AG09319 (cell line): ENCODE measurements at regions not wholly inside any gene's neighbourhood (a gene's known extent, or its start where the extent isn't known, plus 50 kb on each side); places are given as distances from the start of the nearest gene placed in this dataset.

Source experiments
- DNase-seq: peaks from one replicate; pipeline ENCODE4 v3.0.0-alpha.2; 2010; ENCODE audit warnings: low read depth; ENCODE audit errors: extremely low read depth
- TF ChIP-seq, protein P1 (sequence below): IDR thresholded peaks from 2 replicates; pipeline ENCODE4 v1.5.1; 2011; ENCODE audit warnings: low read depth, mild to moderate bottlenecking, inconsistent platforms, low read length, moderate library complexity

DNA sequence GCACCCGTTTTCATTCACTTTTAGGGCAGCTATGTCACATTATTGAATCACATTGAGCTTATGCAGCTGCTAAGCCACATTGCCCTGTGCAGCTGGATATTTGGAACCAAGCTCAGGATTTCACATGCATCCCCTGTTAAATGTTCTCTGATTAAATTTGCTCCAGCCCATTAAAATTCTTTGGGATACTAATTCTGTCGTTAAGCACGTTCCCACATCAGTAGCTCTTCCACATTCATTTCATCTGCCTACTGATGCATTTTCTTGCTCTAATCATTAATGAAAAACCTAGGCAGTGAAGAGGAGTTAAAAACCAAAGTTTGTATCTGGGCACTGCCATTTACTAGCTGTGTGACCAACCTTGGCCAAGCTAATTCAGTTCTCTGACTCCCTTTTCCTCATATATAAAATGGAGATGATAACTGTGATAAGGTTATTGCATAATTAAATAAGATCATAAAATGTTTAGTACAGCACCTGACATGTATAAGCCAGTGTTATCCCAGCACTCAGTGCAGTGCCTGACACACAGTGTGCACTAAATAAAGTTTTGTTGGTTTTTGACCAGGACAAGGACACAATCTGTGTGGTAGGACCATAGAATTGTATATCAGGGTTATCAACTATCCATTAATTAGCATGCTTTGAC lies 222.2 kb upstream of the ATP11B start:
- TF ChIP-seq, protein P1, sequence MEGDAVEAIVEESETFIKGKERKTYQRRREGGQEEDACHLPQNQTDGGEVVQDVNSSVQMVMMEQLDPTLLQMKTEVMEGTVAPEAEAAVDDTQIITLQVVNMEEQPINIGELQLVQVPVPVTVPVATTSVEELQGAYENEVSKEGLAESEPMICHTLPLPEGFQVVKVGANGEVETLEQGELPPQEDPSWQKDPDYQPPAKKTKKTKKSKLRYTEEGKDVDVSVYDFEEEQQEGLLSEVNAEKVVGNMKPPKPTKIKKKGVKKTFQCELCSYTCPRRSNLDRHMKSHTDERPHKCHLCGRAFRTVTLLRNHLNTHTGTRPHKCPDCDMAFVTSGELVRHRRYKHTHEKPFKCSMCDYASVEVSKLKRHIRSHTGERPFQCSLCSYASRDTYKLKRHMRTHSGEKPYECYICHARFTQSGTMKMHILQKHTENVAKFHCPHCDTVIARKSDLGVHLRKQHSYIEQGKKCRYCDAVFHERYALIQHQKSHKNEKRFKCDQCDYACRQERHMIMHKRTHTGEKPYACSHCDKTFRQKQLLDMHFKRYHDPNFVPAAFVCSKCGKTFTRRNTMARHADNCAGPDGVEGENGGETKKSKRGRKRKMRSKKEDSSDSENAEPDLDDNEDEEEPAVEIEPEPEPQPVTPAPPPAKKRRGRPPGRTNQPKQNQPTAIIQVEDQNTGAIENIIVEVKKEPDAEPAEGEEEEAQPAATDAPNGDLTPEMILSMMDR = no peak
- DNase-seq = no peak

DNA sequence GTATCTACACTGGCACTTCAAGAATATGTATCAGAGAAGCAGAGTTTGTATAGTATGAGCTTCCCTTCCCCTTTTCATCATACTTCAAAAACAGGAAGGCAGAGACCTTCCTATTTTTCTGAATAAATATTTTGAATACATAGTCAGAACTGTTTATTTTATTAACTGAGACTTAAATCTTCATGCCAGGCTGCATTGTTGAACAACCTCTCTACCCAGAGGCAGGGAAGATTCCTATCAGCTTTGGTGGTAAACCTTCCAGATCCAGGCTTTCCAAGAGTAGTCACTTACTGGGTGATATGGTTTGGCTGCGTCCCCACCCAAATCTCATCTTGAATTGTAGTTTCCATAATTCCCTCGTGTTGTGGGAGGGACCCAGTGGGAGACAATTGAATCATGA lies 217.4 kb upstream of the ATP11B start:
- TF ChIP-seq, protein P1 = no peak
- no peak for DNase-seq

DNA sequence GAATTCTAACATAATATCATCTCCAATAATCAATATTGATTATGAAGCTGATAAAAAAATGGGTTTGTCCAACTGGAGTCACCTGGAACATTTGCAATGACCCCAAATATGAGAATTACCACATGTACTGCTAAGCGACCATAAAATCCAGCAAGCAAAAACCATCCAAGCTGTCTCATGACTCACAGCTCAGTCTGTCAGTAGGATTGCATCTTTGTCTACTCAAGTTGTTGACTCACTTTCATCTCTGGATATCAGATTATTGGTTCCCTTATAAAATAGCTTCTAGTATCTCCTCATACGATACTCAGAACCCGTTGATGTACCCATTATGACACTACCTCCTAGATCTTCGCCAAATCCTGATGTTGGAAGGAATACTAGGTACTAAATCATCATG lies 209.8 kb upstream of the ATP11B start:
- TF ChIP-seq, protein P1 = no peak
- DNase-seq = no peak

DNA sequence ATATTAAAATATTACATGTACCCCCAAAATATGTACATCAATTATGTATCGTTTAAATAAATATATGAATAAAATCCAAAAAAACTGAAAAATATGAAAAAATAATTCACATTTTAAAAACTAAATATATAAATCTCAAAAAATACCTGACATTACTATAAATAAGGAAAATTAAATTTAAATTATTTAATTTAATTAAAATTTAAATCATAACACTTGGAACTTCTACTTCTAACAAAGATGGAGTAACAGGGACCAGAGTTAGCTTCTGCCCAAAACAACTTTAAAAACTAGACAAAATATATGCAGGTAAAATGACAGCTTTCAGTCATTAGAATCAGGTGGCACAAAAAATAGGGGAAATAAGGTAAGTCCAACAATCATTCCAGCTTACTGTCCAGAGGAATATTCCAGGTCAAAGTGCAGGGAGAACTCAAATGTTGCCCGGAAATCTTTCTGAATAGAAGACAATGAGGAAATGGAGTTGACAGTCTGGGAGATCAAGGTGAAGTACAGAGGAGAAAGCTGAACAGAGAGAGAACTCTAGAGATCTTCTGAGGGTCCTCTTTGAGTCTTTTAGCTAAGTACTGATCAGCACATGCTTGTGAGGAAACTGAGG lies 207.7 kb upstream of the ATP11B start:
- TF ChIP-seq, protein P1 = no peak
- no peak for DNase-seq

DNA sequence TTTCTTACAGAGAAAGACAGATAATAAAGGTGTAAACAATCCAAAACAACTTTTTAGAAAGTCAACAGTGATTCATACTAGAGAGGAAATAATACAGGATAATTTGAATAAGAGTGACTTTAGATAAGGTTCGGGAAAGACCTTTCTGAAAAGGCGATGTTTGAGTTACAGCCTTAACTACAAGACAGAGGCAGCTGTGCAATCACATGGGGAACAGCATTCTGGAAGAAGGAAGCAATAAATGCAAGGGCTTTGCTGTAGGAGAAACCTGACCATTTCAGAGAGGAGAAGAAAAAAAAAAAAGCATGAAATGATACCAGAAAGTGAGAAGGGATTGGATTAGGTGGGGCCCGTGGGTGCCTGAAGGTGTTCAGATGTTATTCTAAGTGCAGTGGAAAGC lies 200.6 kb upstream of the ATP11B start:
- TF ChIP-seq, protein P1 = no peak
- no peak for DNase-seq

DNA sequence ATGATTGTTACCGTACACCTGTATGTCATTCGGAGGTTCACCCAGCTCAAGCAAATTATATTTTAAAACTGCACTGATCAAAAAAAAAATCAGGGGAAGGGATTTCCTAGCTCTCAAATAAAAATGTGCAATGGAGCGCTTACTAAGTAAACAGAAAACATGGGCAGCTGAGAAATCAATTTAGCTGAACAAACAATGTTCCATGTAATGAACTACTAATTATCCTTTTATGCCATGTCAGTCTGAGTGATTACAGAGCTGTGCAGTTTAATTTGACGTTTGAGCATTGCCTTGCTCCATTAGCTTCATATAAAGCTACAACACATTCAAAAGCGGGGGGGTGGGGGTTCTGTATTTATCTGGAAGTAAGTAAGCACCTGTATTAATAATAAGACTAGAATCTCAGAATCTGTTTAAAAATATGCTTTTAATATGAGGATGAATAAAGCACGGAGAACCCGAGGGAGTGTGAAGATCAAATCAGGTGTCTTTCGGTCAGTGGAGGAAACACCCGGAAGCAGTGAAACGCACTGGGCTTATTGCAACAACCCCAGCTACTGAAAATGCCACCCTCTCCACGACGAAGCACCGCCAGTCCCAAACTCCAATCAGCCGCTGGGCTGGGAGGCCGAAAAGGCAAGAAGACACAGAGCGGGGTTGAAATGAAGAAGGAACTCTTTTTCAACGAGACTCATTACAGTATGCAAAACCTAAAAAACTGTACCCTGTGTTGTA lies 196.5 kb upstream of the ATP11B start:
- no peak for DNase-seq
- TF ChIP-seq, protein P1 = no peak

DNA sequence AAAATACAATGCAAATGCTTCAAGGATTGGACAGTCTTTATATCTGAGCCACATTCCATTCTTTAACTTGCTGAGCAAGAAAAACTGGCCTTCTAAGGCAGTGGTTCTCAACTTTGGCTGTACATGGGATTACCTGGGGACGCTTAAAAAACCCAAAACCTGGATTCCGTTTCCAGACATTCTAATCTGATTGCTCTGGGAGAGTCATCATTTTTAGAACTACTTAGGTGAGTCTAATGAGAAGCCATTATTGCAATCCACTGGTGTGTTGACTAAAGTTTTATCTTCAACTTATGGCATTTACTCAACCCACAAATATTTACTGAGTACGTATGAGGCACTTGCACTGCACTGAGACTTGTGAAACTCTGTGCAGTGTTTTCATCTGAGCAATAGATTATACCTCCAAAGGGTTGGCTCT lies 195.7 kb upstream of the ATP11B start:
- TF ChIP-seq, protein P1 = no peak

More for the DNA sequence above, 195.7 kb upstream of the ATP11B start:
- no peak for DNase-seq
